GM20431 (cell line): ENCODE measurements at regions not wholly inside any gene's neighbourhood (a gene's known extent, or its start where the extent isn't known, plus 50 kb on each side); places are given as distances from the start of the nearest gene placed in this dataset.

ENCODE experiments used
- in situ Hi-C: fragments of 300-500 bp; cut with MseI, MboI; formaldehyde crosslinking; loops from one replicate; pipeline ENCODE4 v1.15.0; 2020; ENCODE audit warnings: low sequenced_read_pairs; ENCODE audit not compliant: unreplicated experiment

DNA sequence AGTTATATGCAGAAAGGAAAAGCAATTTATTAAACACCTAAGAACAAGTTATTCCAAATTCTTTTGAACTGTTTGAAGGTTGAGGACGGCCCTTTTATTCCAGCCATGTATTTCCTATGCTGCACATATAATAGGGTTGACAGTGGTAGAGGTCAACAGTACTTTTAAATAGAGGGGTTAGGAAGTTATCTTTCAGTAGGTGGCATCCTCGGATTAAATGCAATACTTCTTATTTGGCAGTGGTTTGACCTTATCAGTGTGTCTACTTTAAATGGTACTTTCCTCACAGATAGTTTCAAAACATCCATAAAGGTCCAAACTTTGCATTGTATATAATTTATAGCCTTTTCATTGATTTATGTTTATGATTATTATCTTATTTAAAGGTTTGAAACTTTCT is 558.7 kb downstream of the TUSC7 start:
- in situ Hi-C loops, result loop anchor here (25.0 kb wide), 1 partner anchor 94 kb away; no protein-coding TSS in a partner anchor

- in situ Hi-C loops, result loop anchor here (25.0 kb wide), 1 partner anchor 90 kb away; no protein-coding TSS in a partner anchor
Measured at GRCh38 chr3:117272274-117272673, 562.7 kb downstream of the TUSC7 start.

DNA sequence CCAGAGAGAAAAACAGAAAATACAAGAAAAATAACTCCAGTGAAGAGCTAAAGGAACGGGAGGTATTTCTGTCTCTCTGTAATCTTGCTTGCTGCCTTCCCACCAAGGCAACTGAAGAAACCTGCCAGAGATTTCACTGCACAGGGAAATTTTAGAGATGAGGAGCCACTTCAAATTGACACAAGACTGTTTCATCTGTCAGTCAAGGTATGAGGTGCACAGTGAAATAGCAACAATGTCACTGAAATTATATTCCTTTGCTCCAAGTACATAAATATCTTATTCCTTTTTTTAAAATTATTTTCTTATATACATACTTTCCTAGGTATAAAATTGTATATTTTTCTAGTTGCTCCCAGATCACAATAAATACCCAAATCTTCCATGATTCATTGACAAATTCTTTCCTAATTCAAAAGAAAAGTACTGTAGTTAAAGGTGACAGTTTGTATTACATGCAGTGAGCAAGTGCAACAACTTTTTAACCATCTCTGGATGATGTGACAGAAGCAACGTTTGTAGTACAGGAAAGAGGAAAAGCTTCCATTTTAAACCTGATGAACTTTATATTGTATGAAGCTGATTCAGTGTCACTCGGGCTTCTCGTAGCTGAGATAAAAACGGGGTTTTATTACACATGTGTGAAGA is 563.4 kb downstream of the TUSC7 start:
- in situ Hi-C loops, result loop anchor here (25.0 kb wide), 1 partner anchor 89 kb away; no protein-coding TSS in a partner anchor

GRCh38 chr3:117277816-117278215 is 568.2 kb downstream of the TUSC7 start:
- in situ Hi-C loops, result no loop called here

GRCh38 chr3:117278424-117279190 is 569.0 kb downstream of the TUSC7 start:
- in situ Hi-C loops, result no loop called here

DNA sequence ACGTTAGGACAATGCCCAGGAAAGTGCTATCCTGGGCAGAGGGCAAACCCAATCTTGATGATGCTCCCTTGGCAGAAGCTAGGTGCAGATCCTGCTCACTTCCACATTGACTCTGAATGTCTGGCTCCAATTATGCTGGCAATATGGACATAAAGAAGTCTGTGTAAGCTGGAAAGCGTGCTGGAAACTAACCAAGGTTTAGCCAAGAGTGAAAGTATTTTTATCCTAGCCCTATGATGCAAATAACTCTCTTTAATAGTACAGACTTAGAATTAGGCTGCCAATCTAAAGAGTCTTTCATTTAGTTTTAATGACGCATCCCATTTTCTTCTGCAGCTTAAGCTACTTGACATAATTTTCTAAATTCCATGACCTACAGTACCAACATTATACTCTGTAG is 571.8 kb downstream of the TUSC7 start:
- in situ Hi-C loops, result no loop called here

GRCh38 chr3:117282566-117282965 is 573.0 kb downstream of the TUSC7 start:
- in situ Hi-C loops, result no loop called here

DNA sequence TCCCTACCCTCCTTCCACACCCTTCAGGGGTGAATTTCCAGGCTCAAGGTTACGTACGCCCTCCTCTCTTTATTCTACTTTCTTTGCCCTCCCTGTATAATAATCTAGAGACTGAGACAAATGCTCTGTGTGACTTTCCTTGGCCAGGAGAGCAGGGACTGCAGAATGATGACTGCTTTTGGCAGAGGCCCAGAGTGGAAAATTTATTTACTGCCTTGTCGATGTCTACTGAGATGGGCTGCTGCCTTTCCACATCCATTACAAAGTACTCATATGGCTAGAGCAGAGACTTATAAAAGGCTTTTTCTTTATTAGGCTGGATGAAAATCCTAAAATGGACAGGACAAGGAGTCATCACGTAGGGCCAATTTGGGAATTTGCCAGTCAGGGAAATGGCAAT is 576.2 kb downstream of the TUSC7 start:
- in situ Hi-C loops, result no loop called here

- in situ Hi-C loops, result no loop called here
Measured at GRCh38 chr3:117286488-117286887, 576.9 kb downstream of the TUSC7 start.

- in situ Hi-C loops, result no loop called here
Measured at GRCh38 chr3:117287602-117288001, 578.0 kb downstream of the TUSC7 start.

DNA sequence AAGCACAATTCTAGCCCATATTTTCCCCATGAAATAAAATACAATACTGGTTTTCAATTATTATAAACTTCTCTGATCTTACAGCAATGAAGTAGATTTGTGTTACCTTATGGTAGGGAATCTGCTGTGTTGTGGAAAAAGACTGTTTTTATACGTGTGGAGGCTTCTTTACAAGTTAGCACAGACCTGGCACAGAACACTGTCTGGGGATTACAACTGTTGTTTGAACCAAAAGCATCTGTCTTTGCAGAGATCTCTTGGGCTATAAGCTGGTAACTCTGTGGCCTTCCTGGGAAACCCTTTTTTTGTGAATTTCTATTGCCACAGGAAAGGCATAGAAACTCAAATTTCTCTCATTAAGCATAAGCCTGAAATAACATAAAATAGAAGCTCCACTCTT is 581.9 kb downstream of the TUSC7 start:
- in situ Hi-C loops, result no loop called here

GRCh38 chr3:117297065-117297464 is 587.5 kb downstream of the TUSC7 start:
- in situ Hi-C loops, result no loop called here

GRCh38 chr3:117297541-117297940 is 588.0 kb downstream of the TUSC7 start:
- in situ Hi-C loops, result no loop called here

GRCh38 chr3:117298273-117298672 is 588.7 kb downstream of the TUSC7 start:
- in situ Hi-C loops, result no loop called here

DNA sequence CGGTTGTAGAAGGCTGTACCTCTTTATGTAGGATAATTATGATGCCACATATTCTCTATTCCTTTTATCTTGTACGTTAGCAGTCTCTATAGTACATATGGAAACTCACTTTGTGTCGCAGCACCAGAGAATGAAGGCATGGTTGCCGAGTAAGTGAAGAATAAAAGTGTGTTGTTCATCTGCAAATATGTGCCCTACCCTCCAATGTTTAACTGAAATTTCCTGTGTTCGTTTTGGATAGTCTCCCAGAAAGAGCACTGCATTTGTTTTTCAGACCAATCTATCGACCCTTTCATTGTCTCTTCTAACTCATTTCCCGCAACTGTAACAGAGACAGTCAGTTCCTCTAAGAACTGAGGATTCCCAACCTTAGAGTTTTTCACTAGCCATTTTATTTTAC is 592.8 kb downstream of the TUSC7 start:
- in situ Hi-C loops, result no loop called here

- in situ Hi-C loops, result no loop called here
Measured at GRCh38 chr3:117303443-117303842, 593.9 kb downstream of the TUSC7 start.

- in situ Hi-C loops, result no loop called here
Measured at GRCh38 chr3:117304681-117305080, 595.1 kb downstream of the TUSC7 start.

DNA sequence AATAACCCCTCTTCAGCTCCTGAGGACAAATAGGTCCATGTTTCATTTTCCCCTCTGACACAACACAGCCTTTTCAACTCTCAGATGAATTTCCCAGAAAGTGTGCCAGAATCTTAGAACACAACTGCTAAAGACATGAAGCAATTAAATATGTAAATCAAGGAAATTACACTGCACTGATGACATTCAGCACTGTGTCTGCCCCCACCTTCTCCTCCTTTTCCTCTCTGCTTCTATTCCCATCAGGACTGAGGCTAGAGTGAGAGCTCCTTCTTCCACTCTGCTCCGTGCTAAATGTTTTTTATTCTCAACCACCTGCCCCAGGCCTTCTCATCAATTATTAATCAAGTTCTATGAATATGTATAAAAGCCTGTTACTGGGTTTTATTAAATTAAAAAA is 596.1 kb downstream of the TUSC7 start:
- in situ Hi-C loops, result no loop called here

- in situ Hi-C loops, result no loop called here
Measured at GRCh38 chr3:117306299-117306698, 596.7 kb downstream of the TUSC7 start.

- in situ Hi-C loops, result no loop called here
Measured at GRCh38 chr3:117308353-117308752, 598.8 kb downstream of the TUSC7 start.

- in situ Hi-C loops, result no loop called here
Measured at GRCh38 chr3:117308756-117309155, 599.2 kb downstream of the TUSC7 start.

DNA sequence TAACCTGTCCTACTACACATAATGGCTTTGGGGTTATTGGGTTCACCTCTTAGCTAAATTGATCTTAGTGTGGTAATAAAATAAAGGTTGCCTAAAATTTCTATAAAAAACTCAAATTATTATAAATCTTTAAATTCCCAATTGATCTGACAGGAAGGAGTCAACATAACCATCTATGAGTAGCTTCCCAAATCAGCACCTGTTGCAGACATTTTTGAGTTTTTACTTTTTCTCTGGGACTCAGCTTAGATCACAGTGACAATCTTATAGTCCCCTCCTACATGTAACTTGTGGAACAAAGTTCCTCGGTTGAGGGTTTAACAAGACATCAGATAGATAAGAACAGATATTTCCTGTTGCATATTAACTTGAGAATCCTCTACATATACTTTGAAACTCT is 601.0 kb downstream of the TUSC7 start:
- in situ Hi-C loops, result no loop called here
